Cardiac septum (tissue), 1 donor: ENCODE measurements at regions not wholly inside any gene's neighbourhood (a gene's known extent, or its start where the extent isn't known, plus 50 kb on each side); places are given as distances from the start of the nearest gene placed in this dataset.

Experiments used
- DNase-seq: peaks from one replicate; pipeline ENCODE4 v3.0.0-alpha.2; 2020; ENCODE audit warnings: low spot score
- intact Hi-C: fragments of 100-400 bp; cut with DNase I; formaldehyde crosslinking; loops from one replicate; pipeline ENCODE4 v1.14.0; 2022
- donor health status: DM: no; HTN: no; CAD: no.

DNA sequence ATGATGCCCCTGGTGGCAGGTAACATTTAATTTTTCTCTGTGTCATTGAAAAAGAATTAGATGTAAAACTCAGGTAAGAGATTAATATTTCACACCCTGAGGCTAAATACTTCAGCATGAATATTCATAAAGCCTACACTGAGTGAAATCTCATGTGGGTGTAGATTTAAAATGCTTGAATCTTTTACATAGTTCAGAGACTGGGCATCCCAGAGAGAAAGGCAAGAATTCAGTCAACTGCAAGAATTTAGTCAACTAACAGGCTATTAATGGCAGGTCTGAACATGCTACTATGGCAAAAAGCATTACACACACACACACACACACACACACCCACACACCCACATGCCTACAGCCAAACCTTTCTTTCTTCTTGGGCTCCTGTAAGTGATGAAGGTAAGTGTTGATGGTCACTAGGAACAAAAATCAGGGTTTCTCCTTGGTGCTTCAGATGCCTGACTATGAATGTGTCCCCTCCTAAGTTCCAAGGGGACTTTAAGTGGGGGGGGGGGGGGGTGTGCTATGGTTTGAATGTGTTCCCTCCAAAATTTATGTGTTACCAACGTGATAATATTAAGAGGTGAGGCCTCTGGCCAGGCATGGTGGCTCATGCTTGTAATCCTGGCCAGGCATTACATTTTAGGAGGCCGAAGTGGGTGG is 63.7 kb upstream of the PSMD7 start:
- intact Hi-C loops = no loop called here
- DNase-seq = no peak

DNA sequence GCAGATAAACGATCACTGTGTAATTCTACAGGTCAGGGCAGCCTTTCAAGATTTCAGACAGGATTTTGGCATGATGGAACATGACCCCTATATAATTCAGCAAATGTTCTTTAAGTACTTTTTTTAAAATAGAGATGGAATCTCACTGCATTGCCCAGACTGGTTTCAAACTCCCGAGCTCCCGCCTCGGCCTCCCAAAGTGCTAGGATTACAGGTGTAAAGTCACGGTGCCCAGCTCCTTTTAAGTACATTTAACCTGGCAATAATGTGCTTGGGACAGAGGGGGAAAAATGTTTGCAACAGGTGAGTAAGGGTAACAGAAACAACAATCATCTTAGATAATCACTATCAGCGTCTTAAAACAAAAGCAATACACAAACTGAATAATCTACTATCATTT is 66.5 kb upstream of the PSMD7 start:
- intact Hi-C loops = no loop called here
- no peak for DNase-seq

DNA sequence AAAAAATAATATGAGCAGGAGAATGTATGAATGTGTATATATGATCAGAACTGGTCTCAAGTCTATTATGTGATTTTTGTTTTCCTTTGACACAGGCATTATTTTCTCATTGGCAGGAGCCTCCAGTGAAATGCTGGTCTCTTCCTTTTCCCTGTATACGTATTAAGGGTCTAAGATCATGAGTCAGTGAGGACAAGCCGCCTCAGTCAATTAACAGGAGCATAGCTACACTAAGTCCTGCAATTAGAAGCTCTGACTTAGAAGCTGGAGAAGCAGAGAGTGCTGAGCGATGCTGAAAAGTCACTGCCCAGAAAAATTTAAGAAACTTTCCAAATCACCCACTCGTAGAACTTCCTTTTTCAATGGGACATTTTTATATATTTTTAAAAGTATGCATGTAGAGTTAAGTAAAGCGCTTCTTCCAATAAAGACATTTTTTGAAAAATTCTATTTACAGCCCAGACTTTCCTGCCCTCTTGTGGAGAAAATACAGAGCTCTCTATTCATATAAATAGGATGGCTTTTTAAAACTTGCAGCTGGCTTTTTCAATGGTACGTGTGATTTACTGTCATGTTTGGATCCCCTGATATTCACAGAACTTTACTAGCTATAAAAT is 70.2 kb upstream of the PSMD7 start:
- intact Hi-C loops = no loop called here
- DNase-seq = no peak

DNA sequence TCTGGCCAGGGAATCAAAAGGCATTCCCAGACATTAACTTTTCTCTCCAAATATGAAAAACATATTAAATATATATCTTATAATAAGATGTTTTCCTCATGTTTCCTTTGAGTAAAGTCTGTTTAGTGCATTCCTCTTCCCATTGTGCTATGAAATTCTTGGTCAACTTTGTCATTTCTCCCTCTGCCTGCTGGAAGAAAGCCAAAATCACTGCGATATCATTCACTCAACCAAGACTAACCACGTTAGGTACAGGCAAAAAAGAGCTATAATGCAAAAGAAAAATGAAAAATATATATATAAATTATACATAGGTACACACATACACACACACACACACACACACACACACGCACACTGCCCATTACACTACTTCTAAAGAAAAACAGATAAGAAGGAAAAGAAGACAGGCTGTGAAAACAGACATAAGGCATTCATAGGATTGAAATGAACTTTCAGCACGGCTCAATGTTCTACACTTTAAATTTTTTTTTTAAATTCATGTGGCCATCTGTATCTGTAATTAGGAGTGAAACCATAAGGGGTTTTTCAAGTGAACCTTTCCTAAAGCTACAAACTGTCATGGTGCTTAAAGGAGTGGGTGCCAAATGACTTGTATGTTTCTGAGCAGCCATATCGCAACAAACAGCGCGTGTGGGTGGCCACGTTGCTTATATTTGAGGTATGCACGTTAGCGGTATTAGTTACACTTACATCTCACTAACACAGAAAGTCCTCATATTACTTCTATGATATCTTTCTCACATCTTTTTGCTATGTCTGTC is 71.6 kb upstream of the PSMD7 start:
- no peak for DNase-seq
- intact Hi-C loops = no loop called here

DNA sequence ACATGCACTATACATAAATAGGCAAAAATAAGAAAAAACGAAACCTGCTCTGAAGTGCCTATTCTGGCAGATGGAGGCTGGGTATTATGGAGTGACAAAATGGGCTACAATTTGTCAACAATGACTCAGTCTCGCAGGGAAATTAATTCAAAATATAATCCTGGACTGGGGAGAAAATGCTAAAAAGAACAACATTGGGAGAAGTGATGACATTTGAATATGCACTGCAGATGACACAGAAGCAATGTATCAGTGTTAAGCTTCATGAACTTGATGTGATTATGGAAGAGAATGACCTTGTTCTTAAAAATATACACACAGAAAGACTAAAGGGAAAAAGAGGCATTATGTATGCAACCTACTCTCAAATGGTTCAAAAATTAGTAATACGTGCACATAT is 74.8 kb upstream of the PSMD7 start:
- intact Hi-C loops = no loop called here
- DNase-seq = no peak

DNA sequence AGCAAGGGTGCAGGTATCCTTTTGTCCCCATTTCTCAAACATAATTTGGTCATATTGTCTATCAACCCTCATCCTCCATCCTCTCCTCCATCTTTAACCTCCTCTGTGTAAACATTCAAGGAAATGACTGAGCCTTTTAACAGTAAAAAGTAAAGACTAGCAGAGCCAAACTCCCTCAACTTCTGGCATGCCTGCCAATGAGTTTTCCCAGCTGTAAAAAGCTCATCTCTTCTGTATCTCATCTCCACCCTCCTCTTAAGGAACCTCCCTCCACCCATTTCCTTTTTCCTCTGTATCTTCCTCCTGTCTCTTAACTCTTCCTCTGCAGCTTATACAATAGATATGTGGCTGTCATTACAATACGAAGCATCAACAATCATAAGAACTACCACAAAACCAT is 76.9 kb upstream of the PSMD7 start:
- intact Hi-C loops = no loop called here
- DNase-seq = no peak

DNA sequence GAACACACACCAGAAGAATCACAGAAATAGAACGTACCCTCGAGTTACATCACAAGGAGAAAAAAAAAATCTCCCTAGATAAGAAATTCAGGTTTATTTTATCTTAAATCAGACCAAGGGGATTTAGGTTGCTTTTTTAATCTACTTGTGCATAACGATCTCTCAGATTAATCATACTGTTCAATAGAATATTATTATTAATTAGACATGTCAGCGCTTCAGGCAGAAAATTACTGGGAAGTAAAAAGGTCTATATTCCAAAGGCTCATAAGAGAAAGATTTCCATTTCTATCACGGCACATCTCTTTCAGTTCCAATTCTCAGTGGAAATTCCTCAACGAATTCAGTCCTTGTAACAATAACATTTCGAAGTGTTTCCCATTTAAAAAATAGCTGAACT is 77.7 kb upstream of the PSMD7 start:
- intact Hi-C loops = no loop called here
- DNase-seq = no peak

DNA sequence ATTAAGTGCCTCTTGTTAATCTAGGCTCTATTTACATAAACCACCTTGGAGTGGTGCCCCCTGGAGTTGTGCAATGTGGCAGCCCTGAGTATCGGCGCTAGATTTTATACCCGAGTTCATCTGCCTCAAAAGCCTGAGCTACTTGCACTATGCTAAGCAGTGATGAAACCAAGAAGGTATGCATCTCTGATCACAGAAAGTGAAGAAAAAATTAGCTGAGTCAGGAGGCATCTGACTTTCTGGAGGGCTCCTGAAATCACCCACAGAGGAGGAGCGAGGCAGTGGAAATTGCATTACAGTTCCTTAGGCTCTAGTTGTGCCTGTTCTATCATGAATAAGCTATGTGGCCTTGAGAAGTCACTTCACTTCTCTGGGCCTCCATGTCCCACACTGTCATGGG is 80.3 kb upstream of the PSMD7 start:
- intact Hi-C loops = no loop called here

DNA sequence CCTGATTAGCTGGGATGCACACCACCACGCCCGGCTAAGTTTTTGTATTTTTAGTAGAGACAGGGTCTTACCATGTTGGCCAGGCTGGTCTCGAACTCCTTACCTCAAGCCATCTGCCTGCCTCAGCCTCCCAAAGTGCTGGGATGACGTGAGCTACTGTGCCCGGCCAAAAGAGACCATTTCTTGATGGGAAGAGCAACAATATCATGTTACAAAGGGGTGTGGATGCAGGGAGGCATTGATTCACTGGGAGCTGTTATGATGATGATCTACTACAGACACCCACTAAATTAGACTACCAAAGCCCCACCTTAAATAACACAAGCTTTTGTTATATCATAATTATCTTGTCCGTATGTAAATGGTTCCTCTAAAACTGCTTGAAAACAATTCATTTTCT is 81.4 kb upstream of the PSMD7 start:
- no peak for DNase-seq
- intact Hi-C loops = no loop called here

More for the DNA sequence above, 80.3 kb upstream of the PSMD7 start:
- DNase-seq = no peak

DNA sequence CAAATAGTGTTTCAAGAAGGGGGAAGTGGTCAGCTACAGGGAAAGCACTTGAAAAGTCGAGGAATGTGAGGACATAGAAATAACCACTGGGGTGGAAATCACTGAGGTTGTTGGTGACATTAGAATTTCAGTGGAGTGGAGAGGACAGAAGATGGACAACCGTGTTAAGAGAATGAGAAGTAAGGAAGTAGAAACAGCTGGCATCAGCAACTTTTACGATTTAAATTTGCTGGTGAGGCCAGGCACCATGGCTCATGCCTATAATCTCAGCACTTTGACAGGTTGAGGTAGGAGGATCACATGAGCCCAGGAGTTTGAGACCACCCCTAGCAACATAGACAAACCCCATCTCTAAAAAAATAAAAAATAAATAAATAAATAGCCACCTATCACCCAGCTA is 83.2 kb upstream of the PSMD7 start:
- DNase-seq = no peak
- intact Hi-C loops = no loop called here

DNA sequence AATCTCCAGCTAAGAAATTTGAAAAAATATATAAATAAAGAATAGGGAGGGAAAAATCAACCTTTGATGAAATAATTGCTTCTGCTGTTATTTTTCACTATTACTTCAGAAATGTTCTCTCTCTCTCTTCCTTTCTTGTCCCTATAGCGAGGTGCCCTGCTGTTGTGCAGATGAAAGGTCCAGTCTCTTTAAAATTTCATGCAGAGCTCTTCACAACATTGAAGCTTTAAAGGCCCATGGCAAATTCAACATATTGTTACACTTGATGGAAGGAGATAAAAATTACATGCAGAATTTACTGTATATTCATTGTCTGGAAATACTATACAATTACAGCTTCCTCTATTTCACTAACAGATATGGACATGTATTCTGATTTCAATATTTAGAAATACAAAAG is 86.4 kb upstream of the PSMD7 start:
- intact Hi-C loops = no loop called here

DNA sequence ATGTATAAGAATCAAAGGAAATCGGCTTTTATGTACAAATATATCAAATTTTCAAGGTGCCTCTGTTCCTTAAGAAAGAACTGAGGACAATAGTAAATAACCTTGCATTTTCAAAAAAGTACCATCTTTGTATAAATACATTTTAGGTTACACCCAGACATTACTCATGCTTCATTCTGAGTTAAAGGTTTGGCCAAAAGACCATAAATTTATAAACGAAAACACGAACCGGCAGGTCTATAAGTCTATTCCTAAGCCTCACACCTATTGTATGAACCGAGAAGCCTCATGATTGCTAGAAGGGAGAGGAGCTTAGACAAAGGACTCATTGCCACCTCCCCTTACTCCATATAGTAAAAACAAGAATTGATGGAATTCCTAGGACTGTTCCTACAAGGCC is 94.6 kb upstream of the PSMD7 start:
- intact Hi-C loops = no loop called here
- DNase-seq = no peak

More for the DNA sequence above, 86.4 kb upstream of the PSMD7 start:
- no peak for DNase-seq

DNA sequence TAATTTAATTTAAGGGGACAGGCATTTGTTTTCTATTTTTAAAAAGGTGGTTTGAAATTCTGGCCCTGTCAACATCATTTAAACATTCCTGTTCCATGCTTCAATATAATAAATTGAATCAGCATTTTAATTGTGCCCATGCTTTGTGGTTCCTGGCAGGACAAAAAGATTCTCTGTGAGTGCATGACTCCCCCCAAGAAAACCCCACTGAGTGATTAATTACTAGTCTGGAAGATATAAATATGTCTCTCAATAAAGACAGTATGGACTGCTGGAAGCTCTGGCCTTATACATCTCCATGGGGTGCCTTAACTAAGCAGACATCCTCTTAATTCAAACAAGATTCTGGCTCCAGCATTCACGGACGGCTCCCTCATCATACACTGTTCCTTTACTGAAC is 95.0 kb upstream of the PSMD7 start:
- intact Hi-C loops = no loop called here
- DNase-seq = no peak

DNA sequence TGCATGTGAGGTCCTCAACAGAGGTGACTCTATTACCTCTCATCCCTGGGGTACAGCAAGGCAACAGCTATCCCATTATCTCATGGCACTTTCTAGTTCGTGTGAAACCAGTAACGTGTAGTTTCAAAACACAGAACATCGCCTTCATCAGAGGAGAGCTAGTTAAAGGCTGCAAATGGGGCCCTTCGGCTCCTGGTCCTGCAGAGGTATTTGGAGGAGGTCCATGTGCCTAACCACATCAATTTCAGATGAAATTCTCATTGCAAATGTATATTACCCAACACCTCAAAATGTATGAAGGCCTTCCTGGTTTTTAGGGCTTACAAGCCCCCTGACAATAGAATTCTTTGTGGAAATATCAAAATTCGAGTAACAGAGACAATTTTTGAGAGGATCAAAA is 95.7 kb upstream of the PSMD7 start:
- no peak for DNase-seq
- intact Hi-C loops = no loop called here

DNA sequence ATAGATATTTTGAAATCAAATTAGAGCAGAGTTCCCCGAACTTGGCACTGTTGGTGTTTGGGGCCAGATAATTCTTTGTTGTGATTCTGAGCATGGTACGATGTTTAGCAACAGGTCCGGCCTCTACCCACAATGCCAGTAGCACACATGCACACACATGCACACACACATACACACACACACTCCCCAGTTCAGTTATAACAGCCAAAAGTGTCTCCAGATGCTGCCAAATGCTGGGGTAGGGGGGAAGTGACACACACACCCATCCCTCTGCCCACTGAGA is 96.8 kb upstream of the PSMD7 start:
- intact Hi-C loops = no loop called here
- no peak for DNase-seq

DNA sequence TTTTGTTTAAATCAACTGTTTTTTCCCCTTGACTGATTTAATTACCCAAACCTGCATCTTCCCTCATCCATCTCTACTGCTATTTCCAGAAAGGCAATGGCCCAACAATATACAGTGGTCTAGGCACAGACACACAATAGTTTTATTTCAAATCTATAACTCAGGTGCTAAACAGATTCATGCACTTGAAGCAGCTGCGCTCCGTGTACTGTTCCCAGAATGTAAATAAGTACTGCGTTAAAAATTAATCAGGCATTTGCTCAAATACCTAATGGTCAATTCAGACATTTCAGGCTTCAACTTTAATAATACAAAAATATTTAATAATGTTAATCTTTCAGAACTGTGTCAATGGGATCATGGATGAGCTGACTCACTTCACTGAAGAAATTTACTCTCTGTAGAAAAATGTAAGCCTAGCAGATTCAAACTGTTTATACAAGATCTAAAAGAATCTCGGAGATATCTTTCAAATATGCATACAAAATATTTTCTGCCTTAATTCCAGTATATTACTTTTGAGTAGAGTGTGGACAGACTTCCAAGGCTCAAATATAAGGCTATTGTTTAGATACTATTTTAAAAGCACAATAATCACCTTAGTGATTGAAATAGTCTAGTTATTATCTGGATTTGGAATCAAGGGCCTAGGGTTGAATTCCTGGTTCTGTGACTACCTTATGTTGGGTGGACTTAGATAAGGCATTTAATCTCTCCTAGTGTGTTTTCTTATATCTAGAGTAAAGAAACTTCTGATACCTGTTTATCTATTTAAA is 97.4 kb upstream of the PSMD7 start:
- intact Hi-C loops = no loop called here
- DNase-seq = no peak

DNA sequence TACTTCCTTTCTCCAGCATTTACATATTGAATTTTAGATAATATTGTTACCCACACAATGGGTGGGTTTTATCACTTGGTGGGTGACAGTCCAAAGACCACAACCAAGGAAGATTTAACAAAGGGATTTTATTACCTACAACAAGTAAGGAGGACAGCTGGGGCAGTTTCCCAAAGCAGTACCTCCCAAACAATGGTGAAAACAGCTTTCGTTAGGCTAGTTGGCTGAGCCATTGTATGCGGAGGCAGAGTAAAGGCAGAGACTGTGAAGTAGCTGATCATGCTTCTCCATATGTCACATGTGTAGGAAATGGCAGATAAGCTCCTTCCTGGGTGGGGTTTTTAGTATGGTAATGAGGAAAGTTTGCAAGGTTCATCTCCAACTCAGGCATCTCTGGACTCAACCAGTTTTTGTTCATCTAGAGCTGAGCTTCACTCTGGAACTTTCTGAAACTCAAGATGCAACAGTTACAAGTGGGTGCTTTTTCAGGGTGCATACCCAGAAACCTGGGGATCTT is 104.3 kb upstream of the PSMD7 start:
- no peak for DNase-seq
- intact Hi-C loops = no loop called here

DNA sequence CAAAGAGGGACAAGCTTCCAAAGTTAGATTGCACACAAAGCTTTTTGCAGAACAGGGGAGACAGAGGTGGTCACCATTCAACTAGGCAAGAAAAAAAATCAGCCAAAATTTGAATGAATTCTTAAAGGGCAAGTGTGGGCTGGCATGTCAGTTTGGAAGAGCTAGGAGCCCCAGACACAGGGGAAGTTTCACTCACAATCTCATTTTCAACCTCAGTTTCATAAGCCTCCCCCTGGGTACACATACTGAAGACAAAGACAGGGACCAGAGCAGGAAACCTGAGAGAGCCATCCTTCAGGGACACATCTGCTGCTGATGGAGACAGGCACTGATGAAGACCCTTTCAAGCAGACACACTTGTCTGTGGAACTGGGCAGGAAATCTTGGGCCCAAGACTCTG is 106.3 kb upstream of the PSMD7 start:
- intact Hi-C loops = no loop called here
- DNase-seq = no peak

DNA sequence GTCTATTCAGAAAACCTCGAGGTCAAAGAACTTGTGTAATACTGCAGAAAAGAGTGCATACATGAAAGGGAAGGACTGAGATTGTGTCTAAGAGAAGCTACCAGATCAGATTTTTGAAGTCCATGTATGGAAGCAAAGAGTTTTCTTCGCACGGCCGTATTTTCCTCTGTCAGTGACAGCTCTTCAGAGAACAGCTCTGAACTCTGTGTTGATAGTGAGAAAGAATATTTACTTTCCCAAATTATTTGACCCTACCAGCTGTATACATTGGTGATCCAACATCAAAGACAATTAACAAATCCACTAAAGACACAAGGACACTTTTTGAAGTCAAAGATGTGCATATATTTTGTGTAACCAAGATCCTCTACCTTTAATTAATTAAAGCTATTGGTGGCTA is 107.8 kb upstream of the PSMD7 start:
- intact Hi-C loops = no loop called here
- no peak for DNase-seq

DNA sequence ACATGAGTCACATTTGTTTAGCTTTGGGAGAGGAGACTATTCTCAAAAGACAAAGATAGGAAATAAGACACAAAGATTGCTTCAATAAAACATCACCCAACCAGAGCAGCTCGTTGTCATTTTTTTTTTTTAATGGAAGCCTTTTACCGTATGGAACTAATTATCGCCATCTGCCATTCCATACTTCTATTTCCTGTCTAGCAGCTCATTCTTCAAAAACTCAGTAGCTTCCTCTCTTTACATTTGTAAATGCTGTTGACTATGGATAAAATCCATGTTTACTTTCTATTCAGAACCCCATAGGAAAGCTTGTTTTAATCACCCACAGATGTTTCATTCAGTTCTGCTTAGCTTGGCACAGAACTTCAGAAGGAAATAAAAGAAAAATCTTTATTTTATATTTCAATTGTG is 110.0 kb upstream of the PSMD7 start:
- DNase-seq = no peak
- intact Hi-C loops = no loop called here
